Thyroid gland (tissue), 4 donors: ENCODE measurements at regions not wholly inside any gene's neighbourhood (a gene's known extent, or its start where the extent isn't known, plus 50 kb on each side); places are given as distances from the start of the nearest gene placed in this dataset.

Experiments
- POLR2A ChIP-seq, 2 donors: fragments of 450-650 bp; IDR thresholded peaks; one replicate each; pipeline ENCODE4 v1.6.1; 2017; ENCODE audit warnings: antibody characterized with exemption in 2 of 2, mild to moderate bottlenecking in 2 of 2, moderate library complexity in 1 of 2
- TF ChIP-seq, protein P1 (sequence below), 6 experiments: fragments of 200-600 bp in 3 of 6; fragments of 450-650 bp in 3 of 6; sonication (generic) in 3 of 6; IDR thresholded peaks; one replicate each; pipeline ENCODE4 v1.5.1; 2016 to 2019; ENCODE audit warnings: antibody characterized with exemption in 6 of 6, mild to moderate bottlenecking in 2 of 6, inconsistent platforms in 1 of 6, moderate library complexity in 1 of 6

DNA sequence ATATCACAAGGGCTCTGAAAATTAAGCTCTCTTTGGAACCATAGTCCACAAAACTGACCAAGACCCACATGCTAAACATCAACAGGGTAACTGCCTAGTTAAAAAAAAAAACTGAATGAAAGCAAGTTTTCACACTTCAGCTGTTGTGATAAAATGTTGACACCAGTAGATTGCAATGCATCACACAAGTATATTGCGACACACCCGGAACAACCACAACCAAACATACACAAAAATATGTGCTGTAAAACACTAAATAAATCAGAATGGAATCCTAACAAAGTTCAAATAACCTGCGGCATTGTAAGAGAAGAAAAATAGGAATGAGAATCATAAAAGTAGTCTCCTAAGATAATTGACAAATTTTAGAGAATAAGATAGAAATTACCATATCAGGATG, 710.3 kb downstream of the AACS start:
- TF ChIP-seq, protein P1, sequence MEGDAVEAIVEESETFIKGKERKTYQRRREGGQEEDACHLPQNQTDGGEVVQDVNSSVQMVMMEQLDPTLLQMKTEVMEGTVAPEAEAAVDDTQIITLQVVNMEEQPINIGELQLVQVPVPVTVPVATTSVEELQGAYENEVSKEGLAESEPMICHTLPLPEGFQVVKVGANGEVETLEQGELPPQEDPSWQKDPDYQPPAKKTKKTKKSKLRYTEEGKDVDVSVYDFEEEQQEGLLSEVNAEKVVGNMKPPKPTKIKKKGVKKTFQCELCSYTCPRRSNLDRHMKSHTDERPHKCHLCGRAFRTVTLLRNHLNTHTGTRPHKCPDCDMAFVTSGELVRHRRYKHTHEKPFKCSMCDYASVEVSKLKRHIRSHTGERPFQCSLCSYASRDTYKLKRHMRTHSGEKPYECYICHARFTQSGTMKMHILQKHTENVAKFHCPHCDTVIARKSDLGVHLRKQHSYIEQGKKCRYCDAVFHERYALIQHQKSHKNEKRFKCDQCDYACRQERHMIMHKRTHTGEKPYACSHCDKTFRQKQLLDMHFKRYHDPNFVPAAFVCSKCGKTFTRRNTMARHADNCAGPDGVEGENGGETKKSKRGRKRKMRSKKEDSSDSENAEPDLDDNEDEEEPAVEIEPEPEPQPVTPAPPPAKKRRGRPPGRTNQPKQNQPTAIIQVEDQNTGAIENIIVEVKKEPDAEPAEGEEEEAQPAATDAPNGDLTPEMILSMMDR (IDR thresholded peaks at IDR 0.05), result no peak
- TF ChIP-seq POLR2A (IDR thresholded peaks at IDR 0.05), result no peak
